ENCODE measurements at regions not wholly inside any gene's neighbourhood (a gene's known extent, or its start where the extent isn't known, plus 50 kb on each side); places are given as distances from the start of the nearest gene placed in this dataset.

DNA sequence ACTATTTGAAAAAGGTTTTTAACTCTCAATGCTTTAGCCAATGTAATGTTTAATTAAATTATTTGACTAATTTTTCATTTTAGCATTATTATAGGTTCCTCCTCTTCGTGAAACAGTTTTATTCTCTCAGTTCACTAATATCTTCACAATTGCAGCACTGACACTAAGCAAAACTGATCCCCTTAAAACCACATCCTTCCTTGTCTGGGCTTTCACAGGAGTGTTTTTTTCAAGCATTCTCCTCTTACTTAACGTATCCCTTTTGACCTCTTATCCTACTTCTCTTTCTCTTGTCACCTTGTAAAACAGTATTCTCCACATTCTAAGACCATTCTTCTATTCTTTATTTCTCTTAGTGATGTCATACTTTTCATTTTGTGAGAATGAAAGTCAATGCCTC lies 112.8 kb downstream of the DSC3 start:
- Mint-ChIP-seq H3K36me3 (ENCODE audit: low read depth) (no peaks in the 10 kb centered on the region), H3K27ac (no peak overlapping the region), H3K9me3 (peaks cover 11% of the 10 kb centered on the region)

DNA sequence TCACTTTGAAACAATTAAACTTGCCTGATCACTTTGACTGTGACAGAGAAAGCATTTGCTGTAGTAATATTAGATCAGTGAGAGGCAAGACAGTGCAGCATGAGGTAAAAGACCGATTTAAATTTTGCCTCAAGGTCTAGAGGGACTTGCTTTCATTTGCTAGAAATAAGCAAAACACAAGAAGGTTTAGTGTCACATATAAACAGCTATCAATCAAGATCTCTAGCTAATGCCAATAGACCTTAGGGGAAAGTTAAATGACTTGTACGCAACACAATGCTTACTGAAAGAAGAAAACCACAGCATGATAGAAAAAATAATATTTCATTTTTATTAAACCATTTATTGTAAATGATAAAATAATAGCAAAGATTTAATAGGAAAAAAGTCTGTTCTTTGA lies 113.5 kb downstream of the DSC3 start:
- no peaks in the 10 kb centered on the region for H3K27me3 Mint-ChIP-seq
- H3K4me1 Mint-ChIP-seq (ENCODE audit: low read depth): no peaks in the 10 kb centered on the region
- peaks cover 16% of the 10 kb centered on the region for H3K9me3 Mint-ChIP-seq
- H3K4me3 Mint-ChIP-seq: no peak overlapping the region
- no peaks in the 10 kb centered on the region for H3K36me3 Mint-ChIP-seq (ENCODE audit: low read depth)
- no peak overlapping the region for H3K27ac Mint-ChIP-seq
- DNase-seq: no peak

More for the DNA sequence above, 112.8 kb downstream of the DSC3 start:
- no peak overlapping the region for H3K4me3 Mint-ChIP-seq
- no peaks in the 10 kb centered on the region for H3K27me3 Mint-ChIP-seq
- no peaks in the 10 kb centered on the region for H3K4me1 Mint-ChIP-seq (ENCODE audit: low read depth)
- DNase-seq: no peak

DNA sequence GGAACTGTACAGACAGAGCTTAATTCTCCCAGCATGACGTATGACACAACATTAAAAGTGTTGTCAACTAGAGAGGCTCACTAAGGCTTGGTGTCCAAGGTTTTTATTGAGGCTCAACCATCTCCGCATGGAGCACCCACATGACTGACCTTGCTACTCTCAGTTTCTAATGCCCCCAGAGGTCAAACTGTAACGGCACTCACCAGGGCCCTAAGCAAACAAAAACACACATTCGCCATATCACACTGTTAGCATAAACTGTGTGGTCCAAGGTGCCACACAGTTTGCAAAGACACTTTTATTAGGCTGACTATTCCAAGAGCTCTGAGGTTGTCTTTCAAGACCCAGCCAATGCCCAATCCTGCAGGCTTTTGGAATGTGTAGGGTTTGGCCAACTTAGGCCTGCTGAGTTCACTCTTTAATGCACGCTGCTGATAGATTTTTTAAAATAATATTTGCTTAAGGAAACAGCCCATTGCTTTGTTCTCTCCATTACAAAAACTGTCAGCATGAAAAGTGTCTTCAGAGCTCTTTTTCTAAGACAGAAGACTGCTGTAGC lies 114.9 kb downstream of the DSC3 start:
- Mint-ChIP-seq H3K36me3 (ENCODE audit: low read depth) (no peaks in the 10 kb centered on the region), H3K27me3 (no peaks in the 10 kb centered on the region), H3K27ac (no peak overlapping the region), H3K9me3 (peaks cover 16% of the 10 kb centered on the region), H3K4me3 (no peak overlapping the region), H3K4me1 (ENCODE audit: low read depth) (no peaks in the 10 kb centered on the region)
- DNase-seq: no peak

DNA sequence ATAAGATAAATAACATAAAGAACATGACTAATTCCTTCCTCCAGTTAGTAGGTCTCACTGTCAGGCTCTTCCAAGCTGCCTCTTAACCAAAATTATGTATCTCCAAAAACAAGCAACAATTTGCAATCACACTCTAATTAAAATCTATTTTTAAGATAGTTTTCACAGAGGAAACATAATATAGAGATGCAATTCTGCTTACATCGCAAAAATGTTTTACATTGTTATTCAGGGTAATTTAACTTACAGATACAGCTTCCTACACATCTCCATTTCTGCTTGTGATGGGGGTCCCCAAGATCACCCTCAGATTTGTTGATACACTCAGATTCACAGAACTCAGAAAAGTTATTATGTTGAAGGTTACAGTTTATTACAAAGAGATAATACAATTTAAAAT lies 115.5 kb downstream of the DSC3 start:
- Mint-ChIP-seq H3K4me1 (ENCODE audit: low read depth) (no peaks in the 10 kb centered on the region), H3K4me3 (no peak overlapping the region), H3K9me3 (peaks cover 15% of the 10 kb centered on the region), H3K36me3 (ENCODE audit: low read depth) (no peaks in the 10 kb centered on the region), H3K27me3 (no peaks in the 10 kb centered on the region), H3K27ac (no peak overlapping the region)
- DNase-seq: no peak

DNA sequence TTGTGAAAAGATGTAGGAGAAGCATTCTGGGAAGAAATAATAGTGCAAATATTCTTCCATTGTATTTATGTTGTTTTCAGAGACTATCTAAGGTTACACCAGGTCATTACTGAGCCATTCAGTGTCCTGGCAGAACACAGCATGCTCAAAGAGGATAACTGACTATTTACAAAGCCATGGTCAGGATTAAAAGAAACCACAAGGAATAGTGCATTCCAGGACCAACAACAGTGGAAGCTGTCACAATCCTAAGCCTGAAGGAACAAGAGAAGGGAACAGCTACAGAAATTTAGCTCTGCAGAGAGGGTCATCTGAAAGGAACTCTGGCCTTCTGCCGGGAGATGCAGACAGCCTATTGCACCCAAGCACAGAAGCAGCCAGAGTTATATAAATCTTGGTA lies 116.7 kb downstream of the DSC3 start:
- H3K36me3 Mint-ChIP-seq (ENCODE audit: low read depth): no peaks in the 10 kb centered on the region
- H3K9me3 Mint-ChIP-seq: peaks cover 20% of the 10 kb centered on the region
- no peaks in the 10 kb centered on the region for H3K27me3 Mint-ChIP-seq
- no peak overlapping the region for H3K4me3 Mint-ChIP-seq
- no peak overlapping the region for H3K27ac Mint-ChIP-seq
- no peaks in the 10 kb centered on the region for H3K4me1 Mint-ChIP-seq (ENCODE audit: low read depth)
- DNase-seq: no peak

DNA sequence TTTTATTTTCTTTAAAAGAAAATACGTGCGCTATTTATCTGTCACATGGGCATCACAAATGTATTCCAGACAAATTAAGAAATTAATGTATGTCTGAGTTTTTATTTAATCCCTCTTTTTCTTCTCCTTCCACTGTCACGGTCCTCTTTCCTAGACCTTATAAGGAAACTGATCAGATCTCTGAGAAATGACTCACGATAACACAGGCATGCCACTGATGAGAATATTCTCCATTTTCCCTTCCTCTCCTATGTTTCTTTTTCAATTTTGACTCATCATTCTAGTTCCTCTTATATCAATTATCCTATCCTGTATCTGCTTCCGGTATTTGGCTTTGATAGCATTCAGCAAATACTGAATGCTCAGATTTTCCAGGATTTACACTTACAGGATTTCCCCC lies 121.8 kb downstream of the DSC3 start:
- Mint-ChIP-seq H3K27me3 (no peaks in the 10 kb centered on the region), H3K4me3 (no peak overlapping the region), H3K27ac (no peak overlapping the region), H3K4me1 (ENCODE audit: low read depth) (no peaks in the 10 kb centered on the region), H3K36me3 (ENCODE audit: low read depth) (no peaks in the 10 kb centered on the region), H3K9me3 (peaks cover 17% of the 10 kb centered on the region)
- no peak for DNase-seq

DNA sequence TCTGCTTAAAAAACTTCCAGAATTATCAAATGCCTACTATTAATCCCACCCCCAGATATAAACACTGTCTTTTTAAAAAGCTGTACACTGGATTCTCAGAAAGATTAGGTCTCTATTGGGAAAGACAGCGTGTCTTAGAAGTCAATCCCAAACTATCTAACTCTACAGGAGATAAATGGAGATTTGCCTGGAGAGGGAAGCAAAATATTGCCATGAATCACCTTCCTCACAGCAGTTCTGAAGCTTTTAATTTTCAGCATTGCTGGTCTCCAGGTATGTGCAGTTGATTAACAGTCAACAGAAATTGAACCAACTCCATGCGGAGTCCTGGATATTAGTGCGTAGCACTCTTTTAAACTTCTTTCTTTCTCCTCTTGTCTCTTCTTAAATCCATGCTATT lies 122.2 kb downstream of the DSC3 start:
- Mint-ChIP-seq H3K4me1 (ENCODE audit: low read depth) (no peaks in the 10 kb centered on the region), H3K27me3 (no peaks in the 10 kb centered on the region)

DNA sequence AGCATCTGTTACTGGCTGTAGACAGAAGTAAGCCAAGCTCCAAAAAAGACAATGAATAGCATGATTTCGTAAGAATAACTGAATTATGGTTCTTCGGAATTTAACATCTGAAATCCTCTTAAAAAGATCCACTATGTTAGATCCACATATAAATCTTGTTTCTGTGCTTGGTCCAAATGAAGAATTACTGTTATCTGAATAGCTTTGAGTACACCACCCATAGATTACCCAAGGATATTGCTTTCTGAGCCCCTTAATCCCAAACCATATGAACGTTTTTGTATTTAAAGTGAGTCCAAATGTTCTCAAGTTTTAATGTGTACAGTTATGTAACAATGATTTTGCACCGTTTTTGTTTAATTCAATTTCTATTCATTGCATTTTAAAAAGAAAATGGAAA lies 124.9 kb downstream of the DSC3 start:
- H3K4me3 Mint-ChIP-seq: no peak overlapping the region

More for the DNA sequence above, 122.2 kb downstream of the DSC3 start:
- peaks cover 17% of the 10 kb centered on the region for H3K9me3 Mint-ChIP-seq
- H3K36me3 Mint-ChIP-seq (ENCODE audit: low read depth): no peaks in the 10 kb centered on the region
- no peak overlapping the region for H3K27ac Mint-ChIP-seq
- no peak overlapping the region for H3K4me3 Mint-ChIP-seq
- no peak for DNase-seq

DNA sequence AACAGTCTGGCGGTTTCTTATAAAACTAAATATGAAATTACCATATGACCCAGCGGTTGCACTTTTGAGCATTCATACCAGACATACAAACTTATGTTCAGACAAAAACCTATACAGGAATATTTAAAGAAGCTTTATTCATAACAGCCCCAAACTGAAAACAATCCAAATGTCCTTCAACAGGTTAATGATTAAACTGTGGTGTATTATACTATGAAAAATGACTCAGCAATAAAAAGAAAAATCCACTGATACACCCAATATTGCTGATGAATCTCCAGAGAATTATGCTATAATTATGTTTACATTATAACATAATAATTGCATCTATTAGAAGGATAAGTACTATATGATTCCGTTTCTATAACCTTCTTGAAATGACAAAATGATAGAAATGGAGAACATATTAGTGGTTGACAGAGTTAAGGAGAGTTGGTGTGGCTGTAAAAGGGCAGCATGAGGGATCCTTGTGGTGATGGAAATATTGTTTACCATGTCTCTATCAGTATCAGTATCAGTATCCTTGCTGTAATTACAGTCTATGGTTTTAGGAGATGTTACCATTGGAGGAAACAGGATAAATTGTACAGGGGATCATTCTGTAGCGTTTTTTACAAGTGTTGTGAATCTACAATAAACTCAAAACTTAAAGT lies 127.1 kb downstream of the DSC3 start:
- Mint-ChIP-seq H3K36me3 (ENCODE audit: low read depth) (no peaks in the 10 kb centered on the region), H3K9me3 (peaks cover 7% of the 10 kb centered on the region), H3K27ac (no peak overlapping the region), H3K4me3 (no peak overlapping the region), H3K4me1 (ENCODE audit: low read depth) (no peaks in the 10 kb centered on the region), H3K27me3 (no peaks in the 10 kb centered on the region)
- DNase-seq: no peak

More for the DNA sequence above, 124.9 kb downstream of the DSC3 start:
- Mint-ChIP-seq H3K27ac (no peak overlapping the region), H3K9me3 (peaks cover 15% of the 10 kb centered on the region), H3K4me1 (ENCODE audit: low read depth) (no peaks in the 10 kb centered on the region), H3K27me3 (no peaks in the 10 kb centered on the region), H3K36me3 (ENCODE audit: low read depth) (no peaks in the 10 kb centered on the region)
- no peak for DNase-seq

DNA sequence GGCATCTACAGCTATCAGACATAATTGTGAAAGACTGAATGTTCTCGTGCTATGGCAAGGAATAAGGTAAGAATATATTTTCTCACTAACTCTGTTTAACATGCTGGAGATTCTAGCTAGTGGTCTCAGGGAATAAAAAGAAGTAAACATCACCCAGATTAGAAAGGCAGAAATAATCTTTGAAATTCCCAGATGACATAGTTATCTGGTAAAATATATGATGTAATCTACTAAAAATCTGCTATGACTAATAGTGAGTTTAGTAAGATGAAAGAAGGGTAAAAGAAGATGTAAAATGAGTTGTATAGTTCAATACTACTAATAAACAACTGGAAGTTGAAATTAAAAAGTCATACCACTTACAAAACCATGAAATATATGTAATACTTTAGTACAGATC lies 134.2 kb downstream of the DSC3 start:
- no peaks in the 10 kb centered on the region for H3K36me3 Mint-ChIP-seq (ENCODE audit: low read depth)
- no peak overlapping the region for H3K27ac Mint-ChIP-seq
- H3K9me3 Mint-ChIP-seq: peaks cover 11% of the 10 kb centered on the region
- H3K4me1 Mint-ChIP-seq (ENCODE audit: low read depth): no peaks in the 10 kb centered on the region
- no peak overlapping the region for H3K4me3 Mint-ChIP-seq
- H3K27me3 Mint-ChIP-seq: no peaks in the 10 kb centered on the region
- DNase-seq: no peak

DNA sequence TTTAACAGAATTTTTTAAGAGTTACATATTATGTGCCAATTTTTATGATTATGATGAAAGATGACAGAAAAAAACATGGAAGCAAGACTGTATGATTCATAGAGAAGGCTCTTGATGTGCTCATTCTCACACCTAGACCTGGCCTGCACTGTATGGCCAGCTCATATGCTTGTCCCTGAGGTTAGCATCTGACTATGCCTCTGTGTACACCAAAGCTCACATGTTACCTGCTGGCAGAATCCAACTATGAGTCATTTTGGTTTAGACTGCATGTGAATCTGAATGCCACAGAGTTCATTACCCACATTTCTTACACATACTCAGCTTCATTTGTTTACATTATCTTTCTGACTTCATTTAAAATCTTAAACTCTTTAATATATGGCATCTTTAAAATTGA lies 139.0 kb downstream of the DSC3 start:
- no peaks in the 10 kb centered on the region for H3K27me3 Mint-ChIP-seq
- no peaks in the 10 kb centered on the region for H3K36me3 Mint-ChIP-seq (ENCODE audit: low read depth)
- no peak overlapping the region for H3K4me3 Mint-ChIP-seq
- no peak overlapping the region for H3K27ac Mint-ChIP-seq
- no peak for DNase-seq
- peaks cover 9% of the 10 kb centered on the region for H3K9me3 Mint-ChIP-seq
- H3K4me1 Mint-ChIP-seq (ENCODE audit: low read depth): no peaks in the 10 kb centered on the region

DNA sequence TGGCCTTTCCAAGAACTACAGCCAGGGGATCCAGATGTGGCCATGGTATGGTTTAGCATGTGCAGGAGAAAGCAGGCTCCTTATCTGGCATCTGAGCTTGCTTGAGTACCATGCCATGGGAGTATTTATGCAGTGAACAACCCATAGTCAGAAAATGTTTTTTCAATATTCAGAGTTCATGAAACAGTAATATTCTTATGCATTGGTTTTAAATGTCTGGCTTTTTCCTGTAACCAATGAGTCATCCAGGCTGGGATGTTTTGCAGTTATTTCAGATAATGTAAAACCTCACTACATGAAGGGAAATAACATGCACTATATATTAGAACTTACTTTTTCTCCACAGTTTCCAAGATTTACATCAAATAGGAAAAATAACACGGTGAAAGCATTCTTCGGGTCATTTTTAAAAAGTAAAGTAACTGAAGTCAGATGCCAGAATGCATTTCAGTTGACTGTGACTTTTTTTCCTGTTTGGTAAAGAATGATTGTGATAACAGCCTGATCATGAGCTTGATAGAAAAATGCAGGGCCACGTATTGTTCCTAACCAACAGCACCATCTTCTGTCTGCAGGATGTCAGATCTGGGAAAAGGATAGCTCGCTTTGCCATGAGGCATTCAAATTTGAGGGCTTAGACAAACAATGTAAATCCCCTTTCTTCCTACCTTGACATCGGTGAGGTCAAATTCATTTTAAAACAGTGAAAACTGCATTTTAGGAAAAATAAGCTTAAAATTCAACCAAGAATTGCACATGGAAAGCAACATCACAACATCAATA lies 152.8 kb downstream of the DSC3 start:
- H3K4me1 Mint-ChIP-seq (ENCODE audit: low read depth): no peaks in the 10 kb centered on the region
- H3K36me3 Mint-ChIP-seq (ENCODE audit: low read depth): no peaks in the 10 kb centered on the region

DNA sequence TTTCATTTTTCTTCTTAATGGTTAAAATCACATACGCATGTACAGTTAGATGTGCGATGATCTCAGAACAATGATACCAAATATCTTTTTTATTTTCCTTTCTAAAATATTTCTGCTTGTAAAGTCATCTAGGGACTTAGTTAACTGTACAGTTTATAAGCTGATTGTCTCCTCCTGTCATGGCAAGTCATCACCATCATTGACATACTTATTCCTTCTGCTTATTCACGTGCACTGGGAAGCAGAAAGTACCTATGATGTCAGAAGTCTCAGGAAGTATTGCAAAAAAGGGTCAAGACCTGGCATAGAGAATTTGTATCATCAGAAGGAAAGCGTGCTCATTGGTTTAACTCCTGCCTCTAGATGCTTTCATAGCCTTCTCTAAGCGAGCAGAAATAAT lies 154.2 kb downstream of the DSC3 start:
- Mint-ChIP-seq H3K9me3 (peaks cover 3% of the 10 kb centered on the region), H3K4me3 (no peak overlapping the region), H3K27ac (no peak overlapping the region), H3K27me3 (no peaks in the 10 kb centered on the region), H3K4me1 (ENCODE audit: low read depth) (no peaks in the 10 kb centered on the region), H3K36me3 (ENCODE audit: low read depth) (no peaks in the 10 kb centered on the region)
- no peak for DNase-seq

More for the DNA sequence above, 152.8 kb downstream of the DSC3 start:
- peaks cover 3% of the 10 kb centered on the region for H3K9me3 Mint-ChIP-seq
- no peak overlapping the region for H3K27ac Mint-ChIP-seq
- no peak for DNase-seq
- no peak overlapping the region for H3K4me3 Mint-ChIP-seq
- no peaks in the 10 kb centered on the region for H3K27me3 Mint-ChIP-seq

DNA sequence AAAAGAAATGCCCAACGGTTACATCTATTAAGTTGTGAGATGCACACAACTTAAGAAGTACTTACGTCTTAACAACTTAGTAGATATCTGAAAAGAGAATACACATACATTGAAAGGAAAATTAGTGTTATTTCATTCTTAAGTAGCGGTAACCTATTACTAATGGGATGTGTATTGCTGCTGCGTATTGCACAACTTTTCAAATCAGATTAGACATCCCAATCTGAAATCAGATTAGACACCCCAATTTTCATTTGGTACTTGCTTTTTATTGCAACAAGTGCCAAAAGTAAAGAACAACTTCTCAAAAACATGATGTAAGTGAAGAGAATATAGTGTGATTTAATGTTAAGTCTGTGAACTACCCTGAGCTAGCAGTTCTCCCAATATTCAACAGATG lies 155.5 kb downstream of the DSC3 start:
- H3K27ac Mint-ChIP-seq: no peak overlapping the region
- H3K36me3 Mint-ChIP-seq (ENCODE audit: low read depth): no peaks in the 10 kb centered on the region
- peaks cover 3% of the 10 kb centered on the region for H3K9me3 Mint-ChIP-seq
- no peak for DNase-seq
- H3K4me3 Mint-ChIP-seq: no peak overlapping the region
- H3K4me1 Mint-ChIP-seq (ENCODE audit: low read depth): no peaks in the 10 kb centered on the region
- no peaks in the 10 kb centered on the region for H3K27me3 Mint-ChIP-seq

DNA sequence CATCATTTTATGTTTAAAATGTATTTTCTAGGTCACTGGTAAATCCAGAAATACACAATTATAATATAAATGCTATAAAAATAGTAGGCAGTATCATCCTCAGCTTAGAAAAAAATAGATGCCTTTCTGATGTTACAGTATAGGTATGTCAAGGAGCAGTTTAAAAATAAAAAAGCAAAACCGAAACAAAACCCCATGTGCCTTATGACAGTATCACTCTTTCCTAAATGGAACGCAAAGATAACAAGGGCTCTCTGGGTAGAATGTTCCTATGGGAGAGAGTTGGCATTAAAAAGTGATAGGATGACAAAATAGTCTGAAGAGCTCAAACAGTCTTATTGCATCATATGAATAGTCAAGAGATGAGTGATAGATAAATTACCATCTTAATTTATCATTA lies 172.1 kb downstream of the DSC3 start:
- DNase-seq: no peak
- H3K27me3 Mint-ChIP-seq: no peaks in the 10 kb centered on the region
- H3K4me3 Mint-ChIP-seq: no peak overlapping the region
- H3K4me1 Mint-ChIP-seq (ENCODE audit: low read depth): no peaks in the 10 kb centered on the region
- no peaks in the 10 kb centered on the region for H3K36me3 Mint-ChIP-seq (ENCODE audit: low read depth)
- H3K9me3 Mint-ChIP-seq: peaks cover 7% of the 10 kb centered on the region
- no peak overlapping the region for H3K27ac Mint-ChIP-seq
